ENCODE measurements at regions not wholly inside any gene's neighbourhood (a gene's known extent, or its start where the extent isn't known, plus 50 kb on each side); places are given as distances from the start of the nearest gene placed in this dataset.

GRCh38 chr1:54456361-54456760 lies 50.2 kb upstream of the SSBP3 start:
- no peak for TF ChIP-seq MAX (CRISPR knock-in tag; IDR thresholded peaks at IDR 0.05)
- TF ChIP-seq PRRX2 (CRISPR knock-in tag; IDR thresholded peaks at IDR 0.05): no peak
- no peak for TF ChIP-seq NR3C1 (CRISPR knock-in tag; conservative IDR thresholded peaks at IDR 0.05; ENCODE audit: low read depth)
- no peak for TF ChIP-seq ZNF317 (CRISPR knock-in tag; IDR thresholded peaks at IDR 0.05; ENCODE audit: borderline replicate concordance, low read depth)
- no peak for TF ChIP-seq HMGA2 (CRISPR knock-in tag; IDR thresholded peaks at IDR 0.05)
- no peak for TF ChIP-seq TCF7 (CRISPR knock-in tag; IDR thresholded peaks at IDR 0.05; ENCODE audit: low read depth)
- TF ChIP-seq ETV6 (CRISPR knock-in tag; IDR thresholded peaks at IDR 0.05): no peak
- no peak for TF ChIP-seq NFYB (CRISPR knock-in tag; conservative IDR thresholded peaks at IDR 0.05; ENCODE audit: low read depth)
- TF ChIP-seq ZNF281 (CRISPR knock-in tag; IDR thresholded peaks at IDR 0.05): no peak
- H3K4me1 Mint-ChIP-seq: peaks cover 31% of the 10 kb centered on the region
- ChIA-PET POLR2A (interaction anchor here (0.6 to 0.7 kb wide), 3 partner anchors 8 to 49 kb away, joined by 3 to 4 read pairs (median 4); no protein-coding TSS in a partner anchor), CTCF (interaction anchor here (0.7 to 1.0 kb wide), 2 partner anchors 26 to 33 kb away, joined by 3 read pairs; no protein-coding TSS in a partner anchor)
- H3K27me3 Mint-ChIP-seq (ENCODE audit: low read depth): peaks cover 3% of the 10 kb centered on the region; the same call in 1 of the 2 replicates
- DNase-seq (ENCODE audit: low spot score) (no peak), ATAC-seq (no peak)
- no peaks in the 10 kb centered on the region for H3K9me3 Mint-ChIP-seq
- H3K36me3 Mint-ChIP-seq: no peaks in the 10 kb centered on the region
- H3K4me3 Mint-ChIP-seq: no peak overlapping the region
- no peak overlapping the region for H3K27ac Mint-ChIP-seq
